HCT116 (cell line): ENCODE measurements at regions not wholly inside any gene's neighbourhood (a gene's known extent, or its start where the extent isn't known, plus 50 kb on each side); places are given as distances from the start of the nearest gene placed in this dataset.
"Not testable (repeated sequence)": the region's sequence is repeated elsewhere in the genome, so short reads cannot be mapped to it uniquely, and the experiment has no call there.

ENCODE experiments used
- CTCF ChIP-seq, 3 experiments: fragments of 200-600 bp in 1 of 3; sonication (generic) in 1 of 3; IDR thresholded peaks in 2 of 3; conservative IDR thresholded peaks in 1 of 3; 2 replicates each; pipeline ENCODE4 v1.5.1; 2012 to 2017; ENCODE audit warnings: low read depth in 2 of 3, low read length in 2 of 3, antibody characterized with exemption in 1 of 3, borderline replicate concordance in 1 of 3, control low read depth in 1 of 3, mild to moderate bottlenecking in 1 of 3, mixed read lengths in 1 of 3, mixed run types in 1 of 3, moderate library complexity in 1 of 3; ENCODE audit not compliant: insufficient read depth in 1 of 3
- EGR1 ChIP-seq: IDR thresholded peaks from 2 replicates; pipeline ENCODE4 v1.6.1; 2012; ENCODE audit warnings: low read depth
- EZH2 ChIP-seq: fragments of 200-600 bp; sonication (generic); IDR thresholded peaks from 2 replicates; pipeline ENCODE4 v1.6.1; 2017; ENCODE audit warnings: antibody characterized with exemption, mixed run types
- EZH2phosphoT487 ChIP-seq: fragments of 200-600 bp; IDR thresholded peaks from 2 replicates; pipeline ENCODE4 v1.6.1; 2018; ENCODE audit warnings: antibody characterized with exemption, borderline replicate concordance
- JUND ChIP-seq: IDR thresholded peaks from 2 replicates; pipeline ENCODE4 v1.6.1; 2012
- MAX ChIP-seq: IDR thresholded peaks from 2 replicates; pipeline ENCODE4 v1.6.1; 2012
- POLR2A ChIP-seq: IDR thresholded peaks from 2 replicates; pipeline ENCODE4 v1.7.0; 2011; ENCODE audit warnings: borderline replicate concordance; ENCODE audit not compliant: insufficient read depth, insufficient read length; ENCODE audit errors: extremely low read depth
- POLR2AphosphoS5 ChIP-seq: IDR thresholded peaks from 2 replicates; pipeline ENCODE4 v1.6.1; 2011; ENCODE audit warnings: mild to moderate bottlenecking, low read depth, low read length, moderate library complexity
- RAD21 ChIP-seq: IDR thresholded peaks from 2 replicates; pipeline ENCODE4 v1.6.1; 2012; ENCODE audit warnings: low read depth, mild to moderate bottlenecking
- REST ChIP-seq: IDR thresholded peaks from 2 replicates; pipeline ENCODE4 v1.6.1; 2012; ENCODE audit warnings: low read depth
- ZBTB33 ChIP-seq: IDR thresholded peaks from 2 replicates; pipeline ENCODE4 v1.6.1; 2011; ENCODE audit warnings: mild to moderate bottlenecking, low read length, moderate library complexity; ENCODE audit not compliant: insufficient replicate concordance; ENCODE audit errors: extremely low read depth
- ZNF274 ChIP-seq: fragments of 200-500 bp; sonication (Bioruptor generic); IDR thresholded peaks from 2 replicates; pipeline ENCODE4 v1.6.1; 2014; ENCODE audit warnings: mild to moderate bottlenecking, low read depth, low read length, inconsistent platforms

- not testable (repeated sequence) for TF ChIP-seq REST; POLR2A; RAD21; ZNF274; CTCF (IDR thresholded peaks at IDR 0.05 in 2 of 3, conservative IDR thresholded peaks at IDR 0.05 in 1 of 3; ENCODE audit: borderline replicate concordance in 1 of 3, insufficient read depth in 1 of 3, low read depth in 2 of 3, low read length in 2 of 3); POLR2AphosphoS5; EZH2; EZH2phosphoT487; ZBTB33; JUND; EGR1; MAX
These were observed 794.7 kb downstream of the SPATA31A7 start for GRCh38 chr9:61984513-61984912.
